ENCODE measurements at regions not wholly inside any gene's neighbourhood (a gene's known extent, or its start where the extent isn't known, plus 50 kb on each side); places are given as distances from the start of the nearest gene placed in this dataset.

DNA sequence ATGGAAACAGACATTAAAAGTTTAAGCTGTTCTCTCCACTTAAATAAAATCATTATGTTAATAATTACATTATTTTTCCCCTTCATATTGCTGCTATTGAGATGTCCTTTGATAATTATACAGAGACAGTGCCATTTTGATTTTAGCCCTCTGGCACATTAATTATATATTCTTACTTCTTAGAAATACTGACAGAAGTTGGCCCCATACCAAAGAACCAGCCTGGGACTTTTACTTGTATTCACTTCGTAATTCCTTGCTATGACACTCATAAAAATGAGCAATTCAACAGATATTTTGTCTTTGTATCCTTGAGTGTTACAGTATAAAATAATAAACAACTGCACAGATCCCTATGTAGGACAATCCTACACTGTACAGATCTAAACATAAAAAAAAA lies 743.7 kb downstream of the TBC1D32 start:
- TF ChIP-seq, protein P1, sequence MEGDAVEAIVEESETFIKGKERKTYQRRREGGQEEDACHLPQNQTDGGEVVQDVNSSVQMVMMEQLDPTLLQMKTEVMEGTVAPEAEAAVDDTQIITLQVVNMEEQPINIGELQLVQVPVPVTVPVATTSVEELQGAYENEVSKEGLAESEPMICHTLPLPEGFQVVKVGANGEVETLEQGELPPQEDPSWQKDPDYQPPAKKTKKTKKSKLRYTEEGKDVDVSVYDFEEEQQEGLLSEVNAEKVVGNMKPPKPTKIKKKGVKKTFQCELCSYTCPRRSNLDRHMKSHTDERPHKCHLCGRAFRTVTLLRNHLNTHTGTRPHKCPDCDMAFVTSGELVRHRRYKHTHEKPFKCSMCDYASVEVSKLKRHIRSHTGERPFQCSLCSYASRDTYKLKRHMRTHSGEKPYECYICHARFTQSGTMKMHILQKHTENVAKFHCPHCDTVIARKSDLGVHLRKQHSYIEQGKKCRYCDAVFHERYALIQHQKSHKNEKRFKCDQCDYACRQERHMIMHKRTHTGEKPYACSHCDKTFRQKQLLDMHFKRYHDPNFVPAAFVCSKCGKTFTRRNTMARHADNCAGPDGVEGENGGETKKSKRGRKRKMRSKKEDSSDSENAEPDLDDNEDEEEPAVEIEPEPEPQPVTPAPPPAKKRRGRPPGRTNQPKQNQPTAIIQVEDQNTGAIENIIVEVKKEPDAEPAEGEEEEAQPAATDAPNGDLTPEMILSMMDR (IDR thresholded peaks at IDR 0.05; ENCODE audit: low read depth, low read length, missing control alignments), result no peak
- in situ Hi-C loops (cut with HindIII; ENCODE audit: low sequenced_read_pairs), result no loop called here
- no peak overlapping the region for H3K4me3 ChIP-seq (ENCODE audit: low read depth, low read length)
- no peak for DNase-seq (ENCODE audit: low read depth)

DNA sequence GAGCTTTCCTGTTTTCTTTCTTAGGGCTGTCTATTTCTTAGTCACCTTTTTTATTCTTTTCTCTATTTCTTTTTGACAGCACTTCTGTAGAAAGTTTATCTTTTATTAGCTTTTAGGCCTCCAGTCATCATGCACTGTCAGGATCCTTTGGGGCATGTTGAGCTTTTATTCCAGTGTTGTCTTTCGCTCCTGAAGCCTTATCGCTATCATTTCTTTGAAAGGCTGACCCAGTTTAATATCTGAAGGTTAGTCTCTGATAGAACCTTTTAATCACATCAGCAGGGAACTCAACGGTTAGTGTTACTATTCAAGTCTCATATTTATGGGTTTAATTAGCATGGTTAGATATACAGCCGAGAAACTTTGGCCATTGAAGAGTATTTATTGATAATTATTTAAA lies 745.9 kb downstream of the TBC1D32 start:
- in situ Hi-C loops (cut with HindIII; ENCODE audit: low sequenced_read_pairs), result no loop called here
- DNase-seq (ENCODE audit: low read depth), result no peak
- H3K4me3 ChIP-seq (ENCODE audit: low read depth, low read length), result no peak overlapping the region
- TF ChIP-seq, protein P1 (IDR thresholded peaks at IDR 0.05; ENCODE audit: low read depth, low read length, missing control alignments), result no peak

DNA sequence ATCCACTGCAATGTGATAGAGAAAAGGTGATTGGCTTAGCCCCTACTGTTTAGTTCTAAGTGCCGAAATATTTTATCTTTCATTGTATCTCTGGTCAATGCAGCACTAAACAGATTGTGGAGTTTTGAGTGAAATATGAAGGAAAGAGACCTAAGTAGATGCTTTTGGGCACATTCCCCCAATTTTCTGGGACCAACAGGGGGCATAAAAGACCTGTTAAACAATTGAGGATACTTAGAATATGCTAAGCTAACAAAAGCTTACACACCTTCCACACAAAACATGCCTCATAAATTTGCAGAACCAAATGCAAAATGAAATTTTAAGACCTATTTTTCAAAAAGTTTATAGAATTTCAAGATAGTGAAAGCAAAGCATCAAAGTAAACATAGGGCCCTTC lies 746.9 kb downstream of the TBC1D32 start:
- TF ChIP-seq, protein P1 (IDR thresholded peaks at IDR 0.05; ENCODE audit: low read depth, low read length, missing control alignments), result no peak
- no peak for DNase-seq (ENCODE audit: low read depth)
- H3K4me3 ChIP-seq (ENCODE audit: low read depth, low read length), result no peak overlapping the region
- in situ Hi-C loops (cut with HindIII; ENCODE audit: low sequenced_read_pairs), result no loop called here

DNA sequence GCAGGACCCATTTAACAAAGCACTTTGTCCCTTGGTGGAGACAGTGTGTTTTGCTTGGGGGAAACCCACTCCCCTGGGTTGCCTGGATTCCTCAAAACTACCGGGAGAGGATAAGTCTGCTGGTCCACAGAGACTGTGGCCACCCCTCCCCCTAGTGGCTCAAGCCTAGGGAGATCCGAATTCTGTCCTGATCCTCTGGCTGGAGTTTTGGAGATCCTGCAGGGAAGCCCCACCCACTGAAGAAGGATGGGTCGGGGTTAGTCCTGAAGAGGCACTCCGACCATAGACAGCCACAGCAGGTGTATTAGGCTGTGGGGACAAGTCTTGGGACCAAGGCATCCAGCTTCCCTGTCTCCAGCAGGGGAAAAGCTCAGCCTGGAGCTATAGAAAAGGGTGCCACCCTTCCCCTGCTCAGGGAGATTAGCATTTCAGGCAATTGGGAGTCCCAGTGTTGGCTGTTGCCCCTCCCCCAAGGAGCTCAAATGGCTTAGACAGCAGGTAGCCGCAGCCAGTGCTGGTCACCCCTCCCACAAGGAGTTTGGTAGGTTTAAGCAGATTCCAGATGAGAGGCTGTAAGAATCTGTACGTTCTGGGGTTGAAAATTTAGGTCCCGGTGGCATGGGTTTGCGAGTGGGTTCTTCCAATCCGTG lies 750.0 kb downstream of the TBC1D32 start:
- in situ Hi-C loops (cut with HindIII; ENCODE audit: low sequenced_read_pairs), result no loop called here
- no peak overlapping the region for H3K4me3 ChIP-seq (ENCODE audit: low read depth, low read length)
- TF ChIP-seq, protein P1 (IDR thresholded peaks at IDR 0.05; ENCODE audit: low read depth, low read length, missing control alignments), result no peak
- DNase-seq (ENCODE audit: low read depth), result no peak

DNA sequence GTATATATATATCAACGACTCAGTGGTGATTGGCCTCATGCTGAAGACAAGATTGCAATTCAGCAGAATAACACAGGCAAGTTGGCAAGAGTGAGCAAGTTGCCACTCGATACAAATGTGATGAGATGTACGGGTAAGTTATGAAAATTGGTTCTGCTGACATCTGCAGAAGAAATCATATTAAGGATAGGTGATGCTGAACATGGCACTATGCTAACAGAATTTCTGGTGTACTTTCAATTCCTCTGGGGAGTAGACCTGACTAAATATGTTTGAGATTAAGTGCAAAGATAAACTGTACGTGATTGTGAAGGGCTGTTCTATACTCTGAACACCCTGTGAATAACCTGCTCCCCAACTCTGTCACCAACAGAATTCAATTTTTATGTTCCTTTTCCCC lies 758.2 kb downstream of the TBC1D32 start:
- in situ Hi-C loops (cut with HindIII; ENCODE audit: low sequenced_read_pairs), result no loop called here
- TF ChIP-seq, protein P1 (IDR thresholded peaks at IDR 0.05; ENCODE audit: low read depth, low read length, missing control alignments), result no peak
- no peak for DNase-seq (ENCODE audit: low read depth)
- no peak overlapping the region for H3K4me3 ChIP-seq (ENCODE audit: low read depth, low read length)

DNA sequence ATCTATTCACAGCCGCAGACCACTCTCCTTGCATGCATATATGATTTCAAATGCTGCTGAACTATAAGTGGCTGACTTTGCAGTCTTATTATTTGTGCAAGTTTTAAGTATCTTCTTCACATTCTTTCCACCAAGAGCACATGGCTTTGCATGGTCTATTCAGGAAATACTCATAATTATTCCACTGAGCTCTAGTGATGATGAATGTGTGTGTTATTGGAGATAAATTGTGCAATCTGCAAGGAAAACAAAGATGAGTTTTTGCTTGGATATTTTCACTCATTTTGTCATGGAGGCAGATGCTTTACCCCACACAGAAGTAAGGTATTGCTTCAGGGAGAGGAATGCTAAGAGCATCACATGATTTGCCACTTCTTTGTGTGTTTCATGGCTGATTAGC lies 764.6 kb downstream of the TBC1D32 start:
- H3K4me3 ChIP-seq (ENCODE audit: low read depth, low read length), result no peak overlapping the region
- TF ChIP-seq, protein P1 (IDR thresholded peaks at IDR 0.05; ENCODE audit: low read depth, low read length, missing control alignments), result no peak
- in situ Hi-C loops (cut with HindIII; ENCODE audit: low sequenced_read_pairs), result no loop called here
- no peak for DNase-seq (ENCODE audit: low read depth)
